ENCODE measurements at regions not wholly inside any gene's neighbourhood (a gene's known extent, or its start where the extent isn't known, plus 50 kb on each side); places are given as distances from the start of the nearest gene placed in this dataset.
"Not testable (repeated sequence)": the region's sequence is repeated elsewhere in the genome, so short reads cannot be mapped to it uniquely, and the experiment has no call there.

DNA sequence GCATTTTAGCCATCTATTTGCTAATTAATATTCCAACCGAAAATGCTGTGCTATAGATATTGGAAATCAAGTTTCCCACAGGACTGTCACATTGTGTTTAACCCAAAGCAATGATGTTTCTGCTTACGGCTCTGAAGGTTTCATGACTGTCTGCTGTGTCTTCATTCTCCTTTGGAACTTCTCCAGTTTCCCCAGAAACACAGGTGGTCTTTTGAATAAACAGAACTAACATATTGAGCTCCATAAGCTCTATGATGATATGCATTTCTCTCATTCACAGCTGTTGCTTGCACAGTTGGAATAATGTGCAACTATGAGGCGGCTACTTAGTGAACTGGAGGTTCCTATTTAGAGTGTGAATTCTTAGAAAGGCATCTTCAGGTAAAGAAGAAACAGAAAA lies 266.0 kb upstream of the ID4 start:
- DNase-seq, result no peak

DNA sequence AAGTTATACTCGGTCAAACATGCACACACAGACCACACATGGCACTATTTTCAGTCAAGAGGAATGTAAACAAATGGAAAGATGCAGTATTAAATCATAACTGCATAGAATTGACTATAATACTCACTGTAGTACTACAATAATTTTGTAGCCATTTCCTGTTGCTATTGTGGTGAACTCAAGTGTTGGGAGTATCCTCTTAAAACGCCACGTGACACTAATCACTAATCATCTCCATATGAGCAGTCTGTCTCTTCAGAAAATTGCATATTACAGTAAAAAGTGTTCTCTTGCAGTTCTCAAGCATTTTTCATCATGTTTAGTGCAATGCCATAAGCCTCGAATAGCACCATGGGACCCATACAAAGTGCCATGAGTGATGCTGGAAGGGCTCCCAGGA lies 258.7 kb upstream of the ID4 start:
- DNase-seq, result no peak

GRCh38 chr6:19584207-19584606 lies 253.0 kb upstream of the ID4 start:
- not testable (repeated sequence) for DNase-seq

- no peak for DNase-seq
Measured at GRCh38 chr6:19587238-19587942, 249.8 kb upstream of the ID4 start.

DNA sequence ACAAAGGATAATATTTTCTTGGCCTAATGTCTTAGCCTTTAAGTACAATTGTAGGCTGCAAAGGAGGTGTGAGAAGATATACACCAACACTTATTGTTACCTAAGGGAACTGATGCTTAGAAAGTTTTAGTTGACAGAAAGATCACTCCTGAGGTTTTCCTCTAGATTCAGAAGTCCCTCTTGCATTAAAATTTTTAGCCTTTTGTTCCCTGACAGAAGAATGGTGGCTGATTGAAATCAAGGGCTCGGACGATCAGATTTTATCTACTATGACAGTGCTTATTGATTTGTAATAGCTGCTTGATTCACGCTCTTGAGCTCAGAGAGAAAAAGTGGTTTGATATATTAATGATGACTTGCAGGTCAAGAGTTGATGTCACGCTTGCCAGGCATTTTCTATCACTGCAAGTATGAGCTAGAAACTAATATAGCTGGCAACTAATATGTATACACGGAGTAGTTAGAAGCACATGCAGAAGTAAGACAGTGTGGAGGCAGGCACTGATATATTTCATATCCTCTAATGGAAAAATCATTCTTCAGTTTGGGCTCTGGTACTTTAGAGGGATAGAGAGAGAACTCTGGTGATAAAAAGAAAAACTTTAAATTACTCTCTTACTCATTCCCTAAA lies 246.6 kb upstream of the ID4 start:
- DNase-seq, result no peak

GRCh38 chr6:19597809-19598320 lies 239.3 kb upstream of the ID4 start:
- DNase-seq, result no peak

DNA sequence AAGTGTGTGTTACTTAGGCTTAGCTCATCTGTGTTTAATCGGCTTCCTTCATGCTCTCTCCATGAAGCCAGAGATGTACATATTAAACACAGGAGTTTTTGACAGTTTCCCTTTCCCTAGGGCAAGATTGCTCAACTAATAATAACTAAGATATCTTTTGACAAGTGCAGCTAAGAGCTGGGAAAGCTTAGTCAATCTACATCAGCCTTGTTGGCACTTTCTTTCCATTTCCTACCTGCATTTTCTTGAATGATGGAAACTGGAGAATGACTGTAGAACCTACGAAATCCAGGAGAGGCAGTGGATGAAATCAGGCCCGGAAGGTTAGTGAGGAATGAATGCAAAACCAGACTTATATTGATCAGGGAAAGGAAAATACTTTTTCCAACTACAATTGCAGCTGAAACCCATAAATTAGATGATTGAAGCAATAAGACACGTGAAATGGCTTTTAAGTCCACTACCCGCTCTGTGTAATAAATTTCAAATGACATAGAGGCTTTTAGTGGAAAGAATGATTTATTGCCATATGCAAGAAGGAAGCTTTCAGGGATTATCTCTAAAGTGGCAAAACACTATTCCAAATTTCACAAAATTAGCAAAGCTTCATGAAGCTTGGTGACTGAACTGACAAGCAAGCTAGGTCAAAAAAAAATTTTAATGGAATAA lies 237.2 kb upstream of the ID4 start:
- DNase-seq, result no peak

- DNase-seq, result no peak
Measured at GRCh38 chr6:19602434-19603013, 234.6 kb upstream of the ID4 start.

- no peak for DNase-seq
Measured at GRCh38 chr6:19603721-19604120, 233.4 kb upstream of the ID4 start.

GRCh38 chr6:19605624-19606023 lies 231.5 kb upstream of the ID4 start:
- DNase-seq, result no peak

- DNase-seq, result no peak
Measured at GRCh38 chr6:19608546-19608945, 228.6 kb upstream of the ID4 start.

- no peak for DNase-seq
Measured at GRCh38 chr6:19609972-19610641, 227.1 kb upstream of the ID4 start.

DNA sequence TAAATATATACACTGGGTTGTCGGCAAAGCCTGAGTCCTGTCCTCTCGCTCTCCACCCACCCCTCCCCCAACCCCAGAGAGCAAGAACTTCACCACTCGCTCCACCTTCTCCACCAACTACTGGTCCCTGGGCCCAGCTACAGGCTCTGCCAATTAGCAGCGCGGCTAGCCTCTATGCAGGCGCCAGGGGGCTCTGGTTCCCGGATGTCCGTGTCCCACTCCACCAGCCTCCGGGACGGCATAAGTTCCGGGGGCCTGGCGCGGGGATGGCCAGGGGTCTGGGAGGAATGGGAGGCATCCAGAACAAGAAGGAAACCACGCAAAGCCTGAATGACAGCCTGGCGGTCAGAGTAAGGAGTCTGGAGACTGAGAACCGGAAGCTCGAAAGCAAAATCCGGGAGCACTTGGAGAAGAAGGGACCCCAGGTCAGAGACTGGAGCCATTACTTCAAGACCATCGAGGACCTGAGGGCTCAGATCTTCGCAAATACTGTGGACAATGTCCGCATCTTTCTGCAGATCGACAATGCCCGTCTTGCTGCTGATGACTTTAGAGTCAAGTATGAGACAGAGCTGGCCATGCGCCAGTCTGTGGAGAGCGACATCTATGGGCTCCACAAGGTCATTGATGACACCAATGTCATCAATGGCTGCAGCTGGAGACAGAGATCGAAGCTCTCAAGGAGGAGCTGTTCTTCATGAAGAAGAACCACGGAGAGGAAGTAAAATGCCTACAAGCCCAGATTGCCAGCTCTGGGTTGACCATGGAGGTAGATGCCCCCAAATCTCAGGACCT lies 224.3 kb upstream of the ID4 start:
- not testable (repeated sequence) for DNase-seq

DNA sequence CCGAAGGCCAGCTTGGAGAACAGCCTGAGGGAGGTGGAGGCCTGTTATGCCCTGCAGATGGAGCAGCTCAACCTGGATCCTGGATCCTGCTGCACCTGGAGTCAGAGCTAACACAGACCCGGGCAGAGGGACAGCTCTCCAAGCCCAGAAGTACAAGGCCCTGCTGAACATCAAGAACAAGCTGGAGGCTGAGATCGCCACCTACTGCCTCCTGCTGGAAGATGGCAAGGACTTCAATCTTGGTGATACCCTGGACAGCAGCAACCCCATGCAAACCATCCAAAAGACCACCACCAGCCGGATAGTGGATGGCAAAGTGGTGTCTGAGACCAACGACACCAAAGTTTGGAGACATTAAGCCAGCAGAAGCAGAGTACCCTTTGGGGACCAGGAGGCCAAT lies 223.5 kb upstream of the ID4 start:
- no peak for DNase-seq

GRCh38 chr6:19616022-19616421 lies 221.1 kb upstream of the ID4 start:
- DNase-seq, result no peak

DNA sequence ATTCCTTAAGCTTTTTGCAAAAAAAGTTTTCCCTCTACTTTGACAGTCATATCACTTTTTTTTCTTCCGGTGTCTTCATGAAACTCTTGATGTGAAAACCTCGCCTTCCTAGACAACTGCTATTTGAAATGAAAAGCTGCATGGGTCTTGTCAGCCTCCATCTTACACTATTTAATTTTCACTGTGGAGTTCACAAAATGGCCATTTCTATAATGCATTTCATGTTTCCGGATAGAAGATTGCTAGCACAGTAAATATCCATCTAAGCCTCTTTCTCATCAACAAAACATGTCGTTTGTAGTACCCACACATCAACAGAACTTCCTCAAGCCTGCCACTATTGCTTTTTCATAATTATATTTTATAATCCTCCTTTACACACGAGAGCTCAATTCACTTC lies 204.9 kb upstream of the ID4 start:
- DNase-seq, result no peak

GRCh38 chr6:19632786-19633185 lies 204.4 kb upstream of the ID4 start:
- DNase-seq, result no peak

- DNase-seq, result no peak
Measured at GRCh38 chr6:19635728-19636127, 201.4 kb upstream of the ID4 start.

DNA sequence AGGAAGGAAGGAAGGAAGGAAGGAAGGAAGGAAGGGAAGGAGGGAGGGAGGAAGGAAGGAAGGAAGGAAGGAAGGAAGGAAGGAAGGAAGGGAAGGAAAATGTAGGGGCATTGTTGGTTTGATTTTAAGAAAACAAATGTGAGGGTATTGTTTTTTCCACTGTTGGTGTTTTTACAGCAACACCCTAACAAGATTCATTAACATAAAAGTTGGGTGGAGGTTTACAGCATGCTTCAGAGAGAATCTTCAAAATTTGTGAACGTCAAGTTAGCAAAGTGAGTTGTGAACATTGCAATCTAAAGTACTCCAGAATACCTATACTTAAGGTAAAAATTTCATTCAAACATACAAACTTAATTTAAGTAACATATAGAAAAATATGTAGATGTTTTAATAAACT lies 200.2 kb upstream of the ID4 start:
- DNase-seq, result no peak

- DNase-seq, result no peak
Measured at GRCh38 chr6:19638931-19639330, 198.2 kb upstream of the ID4 start.

GRCh38 chr6:19643287-19643686 lies 193.9 kb upstream of the ID4 start:
- DNase-seq, result no peak

DNA sequence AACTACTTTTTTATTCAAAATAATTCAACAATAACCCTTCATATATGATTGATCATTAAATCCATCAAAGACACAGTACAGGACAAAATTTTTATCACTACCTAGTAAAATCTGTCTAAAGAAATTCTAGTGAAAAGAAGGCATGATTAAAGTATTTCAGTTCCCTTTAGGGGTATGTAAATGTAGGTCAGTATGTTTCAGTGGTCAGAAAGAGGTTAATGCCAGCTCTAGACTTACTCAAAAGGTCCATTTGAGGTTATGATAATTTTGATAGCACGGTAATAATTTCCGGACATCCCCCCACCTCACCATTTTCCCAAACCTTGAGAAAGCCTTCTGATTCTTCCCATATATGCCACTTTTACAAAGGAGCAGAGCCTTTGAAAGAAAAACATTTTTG lies 193.5 kb upstream of the ID4 start:
- DNase-seq, result no peak

All from NCI-H774 (cell line).